Activated CD8-positive, alpha-beta T cell treated with anti-CD3 and anti-CD28 coated beads for 36 hours (primary cell): ENCODE measurements at regions not wholly inside any gene's neighbourhood (a gene's known extent, or its start where the extent isn't known, plus 50 kb on each side); places are given as distances from the start of the nearest gene placed in this dataset.
"Not testable (repeated sequence)": the region's sequence is repeated elsewhere in the genome, so short reads cannot be mapped to it uniquely, and the experiment has no call there.

Experiments used
- ATAC-seq: fragments of 200-7000 bp; cut with Tn5 transposase; one replicate; pipeline ENCODE4 v1.10.0; 2021; ENCODE audit warnings: mild to moderate bottlenecking, moderate library complexity
- CTCF ChIA-PET: fragments of 350-600 bp; sonication (Branson Sonifier 250); formaldehyde crosslinking; loops from one replicate; lab custom pipeline; 2021; ENCODE audit warnings: antibody characterized with exemption; lab: Charles Lee
- POLR2A ChIA-PET: fragments of 350-600 bp; sonication (Branson Sonifier 250); formaldehyde crosslinking; loops from one replicate; lab custom pipeline; 2021; ENCODE audit warnings: antibody characterized with exemption; lab: Charles Lee
- DNase-seq: peaks from one replicate; pipeline ENCODE4 v3.0.0-alpha.2; 2020
- H3K27ac Mint-ChIP-seq: one replicate; pipeline ENCODE4 v1.8.0; 2021; ENCODE audit warnings: mild to moderate bottlenecking, mixed read lengths
- H3K27me3 Mint-ChIP-seq: one replicate; pipeline ENCODE4 v1.8.0; 2021; ENCODE audit warnings: mixed read lengths
- H3K36me3 Mint-ChIP-seq: one replicate; pipeline ENCODE4 v1.8.0; 2021; ENCODE audit warnings: low read depth, mixed read lengths
- H3K4me1 Mint-ChIP-seq: one replicate; pipeline ENCODE4 v1.8.0; 2021; ENCODE audit warnings: low read depth, mixed read lengths
- H3K4me3 Mint-ChIP-seq: one replicate; pipeline ENCODE4 v1.8.0; 2021; ENCODE audit warnings: mild to moderate bottlenecking, moderate library complexity, mixed read lengths
- H3K9me3 Mint-ChIP-seq: one replicate; pipeline ENCODE4 v1.8.0; 2021; ENCODE audit warnings: mixed read lengths
- intact Hi-C: fragments of 100-400 bp; cut with micrococcal nuclease; formaldehyde crosslinking; loops from one replicate; pipeline ENCODE4 v1.10.0; 2022
- TF ChIP-seq, protein P1 (sequence below): fragments of 200-600 bp; IDR thresholded peaks from one replicate; pipeline ENCODE4 v1.8.0; 2022; ENCODE audit warnings: antibody characterized with exemption, mild to moderate bottlenecking

DNA sequence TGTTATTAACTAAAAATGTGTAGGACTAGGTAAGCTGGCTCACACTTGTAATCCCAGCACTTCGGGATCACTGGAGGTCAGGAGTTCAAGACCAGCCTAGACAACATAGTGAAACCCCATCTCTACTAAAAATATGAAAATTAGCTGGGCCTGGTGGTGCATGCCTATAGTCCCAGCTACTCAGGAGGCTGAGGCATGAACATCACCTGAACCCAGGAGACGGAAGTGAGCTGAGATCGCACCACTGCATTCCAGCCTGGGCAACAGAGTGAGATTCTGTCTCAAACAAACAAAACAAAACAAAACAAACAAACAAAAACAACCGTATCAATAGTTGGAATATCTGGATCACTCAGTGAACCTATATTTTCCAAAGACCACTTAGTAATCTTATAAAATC lies 4759.1 kb upstream of the OR11H1 start:
- H3K27me3 Mint-ChIP-seq, intact Hi-C loops, H3K4me3 Mint-ChIP-seq, H3K27ac Mint-ChIP-seq, CTCF ChIA-PET, H3K36me3 Mint-ChIP-seq, ATAC-seq, H3K4me1 Mint-ChIP-seq, DNase-seq, POLR2A ChIA-PET: not testable (repeated sequence)
- H3K9me3 Mint-ChIP-seq = peaks cover 25% of the 10 kb centered on the region

DNA sequence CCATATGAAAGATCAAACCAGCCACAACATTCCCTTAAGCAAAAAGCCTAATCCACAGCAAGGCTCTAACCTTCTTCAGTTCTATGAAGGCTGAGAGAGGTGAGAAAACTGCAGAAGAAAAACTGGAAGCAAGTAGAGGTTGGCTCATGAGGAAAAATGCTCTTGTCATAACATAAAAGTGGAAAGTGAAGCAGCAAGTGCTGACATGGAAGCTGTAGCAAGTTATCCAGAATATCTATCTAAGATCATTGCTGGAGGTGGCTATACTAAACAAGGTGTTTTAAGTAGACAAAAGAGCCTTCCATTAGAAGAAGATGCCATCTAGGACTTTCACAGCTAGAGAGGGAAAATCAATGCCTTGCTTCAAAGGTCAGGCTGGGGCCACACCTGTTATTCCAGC lies 4756.2 kb upstream of the OR11H1 start:
- intact Hi-C loops, H3K4me1 Mint-ChIP-seq, POLR2A ChIA-PET, ATAC-seq, DNase-seq, H3K4me3 Mint-ChIP-seq, H3K27ac Mint-ChIP-seq, CTCF ChIA-PET, H3K36me3 Mint-ChIP-seq, H3K27me3 Mint-ChIP-seq: not testable (repeated sequence)
- H3K9me3 Mint-ChIP-seq = peaks cover 26% of the 10 kb centered on the region

DNA sequence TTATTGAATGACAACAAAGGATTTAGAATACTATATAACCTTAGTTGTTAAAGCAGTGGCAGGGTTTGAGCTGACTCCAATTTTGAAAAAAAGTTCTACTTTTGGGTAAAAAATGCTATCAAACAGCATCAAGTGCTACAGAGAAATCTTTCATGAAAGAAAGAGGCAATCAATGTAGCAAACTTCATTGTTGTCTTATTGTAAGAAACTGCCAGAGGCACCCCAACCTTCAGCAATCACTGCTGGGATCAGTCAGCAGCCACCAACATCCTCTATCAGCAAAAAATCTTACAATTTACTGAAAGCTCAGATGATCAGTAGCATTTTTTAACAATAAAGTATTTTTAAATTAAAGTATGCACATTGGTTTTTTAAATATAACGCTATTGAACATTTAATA lies 4754.7 kb upstream of the OR11H1 start:
- DNase-seq, H3K27me3 Mint-ChIP-seq, H3K4me3 Mint-ChIP-seq, H3K36me3 Mint-ChIP-seq, intact Hi-C loops, POLR2A ChIA-PET, CTCF ChIA-PET, H3K27ac Mint-ChIP-seq, ATAC-seq, H3K4me1 Mint-ChIP-seq: not testable (repeated sequence)
- peaks cover 23% of the 10 kb centered on the region for H3K9me3 Mint-ChIP-seq

DNA sequence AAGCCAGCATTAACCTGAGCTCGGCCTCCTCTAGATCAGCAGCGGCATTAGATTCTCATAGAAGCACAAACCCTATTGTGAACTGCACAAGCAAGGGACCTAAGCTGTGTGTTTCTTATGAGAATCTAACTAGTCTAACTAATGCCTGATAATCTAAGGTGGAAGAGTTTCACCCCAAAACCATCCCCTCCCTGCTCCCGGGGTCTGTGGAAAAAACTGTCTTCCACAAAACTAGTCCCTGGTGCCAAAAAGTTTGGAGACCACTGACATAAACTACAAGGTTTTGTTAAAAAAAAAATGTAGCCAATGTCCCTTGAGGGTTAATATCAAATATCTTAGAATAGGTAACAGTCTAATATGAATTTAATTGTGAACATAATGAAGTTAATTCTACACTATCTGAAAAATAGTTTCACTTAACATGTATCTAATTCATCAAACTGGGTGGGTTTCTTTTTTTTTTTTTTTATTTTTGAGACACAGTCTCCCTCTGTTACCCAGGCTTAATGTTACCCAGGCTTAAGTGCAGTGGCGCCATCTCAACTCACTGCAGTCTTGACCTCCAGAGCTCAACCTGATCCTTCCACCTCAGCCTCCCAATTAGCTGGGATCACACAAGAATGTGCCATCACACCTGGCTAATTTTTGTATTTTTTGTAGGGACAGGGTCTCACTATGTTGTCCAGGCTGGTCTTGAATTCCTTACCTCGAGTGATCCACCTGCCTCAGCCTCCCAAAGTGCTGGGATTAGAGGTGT lies 4752.2 kb upstream of the OR11H1 start:
- peaks cover 32% of the 10 kb centered on the region for H3K9me3 Mint-ChIP-seq
- CTCF ChIA-PET, H3K4me1 Mint-ChIP-seq, H3K27ac Mint-ChIP-seq, DNase-seq, H3K27me3 Mint-ChIP-seq, POLR2A ChIA-PET, H3K36me3 Mint-ChIP-seq, intact Hi-C loops, H3K4me3 Mint-ChIP-seq, ATAC-seq: not testable (repeated sequence)

DNA sequence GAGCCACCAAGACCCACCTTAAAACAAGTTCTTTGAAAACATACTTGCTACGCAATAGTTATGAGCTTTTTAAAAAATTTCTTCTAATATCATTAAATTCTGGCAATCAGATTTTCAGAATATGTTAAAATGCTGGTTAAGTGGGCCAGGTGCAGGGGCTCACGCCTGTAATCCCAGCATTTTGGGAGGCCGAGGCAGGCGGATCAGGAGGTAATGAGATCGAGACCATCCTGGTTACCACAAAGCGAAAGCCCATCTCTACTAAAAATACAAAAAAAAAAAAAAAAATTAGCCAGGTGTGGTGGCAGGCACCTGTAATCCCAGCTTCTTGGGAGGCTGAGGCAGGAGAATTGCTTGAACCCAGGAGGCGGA lies 4751.6 kb upstream of the OR11H1 start:
- ATAC-seq, POLR2A ChIA-PET, H3K27me3 Mint-ChIP-seq, CTCF ChIA-PET, DNase-seq, H3K36me3 Mint-ChIP-seq, H3K4me1 Mint-ChIP-seq, H3K4me3 Mint-ChIP-seq, intact Hi-C loops, H3K27ac Mint-ChIP-seq: not testable (repeated sequence)
- H3K9me3 Mint-ChIP-seq = peaks cover 30% of the 10 kb centered on the region

DNA sequence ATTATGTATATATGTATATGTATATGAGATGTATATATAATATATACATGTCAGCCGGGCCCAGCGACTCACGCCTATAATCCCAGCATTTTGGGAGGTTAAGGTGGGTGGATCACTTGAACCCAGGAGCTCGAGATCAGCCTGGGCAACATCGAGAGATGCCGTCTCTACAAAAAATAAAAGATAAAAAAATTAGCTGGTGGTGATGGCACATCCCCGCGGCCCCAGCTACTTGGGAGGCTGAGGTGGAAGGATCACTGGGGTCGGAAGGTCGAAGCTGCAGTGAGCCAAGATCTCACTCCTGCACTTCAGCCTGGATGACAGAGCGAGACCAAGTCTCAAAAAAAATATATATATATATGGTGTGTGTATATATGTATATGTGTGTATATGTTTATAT lies 4750.3 kb upstream of the OR11H1 start:
- CTCF ChIA-PET, H3K4me3 Mint-ChIP-seq, H3K4me1 Mint-ChIP-seq, ATAC-seq, POLR2A ChIA-PET, H3K27me3 Mint-ChIP-seq, DNase-seq, H3K27ac Mint-ChIP-seq, H3K36me3 Mint-ChIP-seq, intact Hi-C loops: not testable (repeated sequence)
- peaks cover 34% of the 10 kb centered on the region for H3K9me3 Mint-ChIP-seq

DNA sequence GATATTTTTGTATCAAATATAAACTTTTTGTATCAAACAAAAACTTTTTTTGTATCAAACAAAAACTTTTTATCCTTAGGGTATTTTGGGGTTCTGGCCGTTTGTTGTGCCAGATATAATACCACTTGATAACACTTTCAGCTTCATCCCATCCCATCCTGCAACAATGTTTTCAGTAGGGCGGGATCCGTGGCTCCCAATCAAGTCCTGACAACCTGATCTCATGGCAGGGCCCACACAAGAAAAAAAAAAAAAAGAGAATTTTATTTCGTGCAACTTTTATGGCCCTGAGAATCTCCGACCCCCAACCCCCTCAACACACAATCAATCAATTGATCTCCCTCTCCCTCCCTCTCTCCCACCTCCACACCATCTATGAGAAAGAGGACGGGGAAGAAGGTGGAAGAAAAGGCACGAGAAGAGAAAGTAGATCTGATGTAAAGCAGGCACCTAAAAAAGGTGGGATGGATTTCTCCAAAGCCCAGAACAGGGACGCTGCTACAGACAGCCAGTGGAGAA lies 4749.6 kb upstream of the OR11H1 start:
- Mint-ChIP-seq H3K4me3 (no peak overlapping the region), H3K27me3 (no peaks in the 10 kb centered on the region), H3K27ac (no peak overlapping the region), H3K4me1 (no peaks in the 10 kb centered on the region), H3K36me3 (no peaks in the 10 kb centered on the region), H3K9me3 (peaks cover 36% of the 10 kb centered on the region)
- CTCF ChIA-PET = no interaction called here
- no peak for DNase-seq
- no peak for ATAC-seq
- intact Hi-C loops = no loop called here
- POLR2A ChIA-PET = no interaction called here
- TF ChIP-seq, protein P1, sequence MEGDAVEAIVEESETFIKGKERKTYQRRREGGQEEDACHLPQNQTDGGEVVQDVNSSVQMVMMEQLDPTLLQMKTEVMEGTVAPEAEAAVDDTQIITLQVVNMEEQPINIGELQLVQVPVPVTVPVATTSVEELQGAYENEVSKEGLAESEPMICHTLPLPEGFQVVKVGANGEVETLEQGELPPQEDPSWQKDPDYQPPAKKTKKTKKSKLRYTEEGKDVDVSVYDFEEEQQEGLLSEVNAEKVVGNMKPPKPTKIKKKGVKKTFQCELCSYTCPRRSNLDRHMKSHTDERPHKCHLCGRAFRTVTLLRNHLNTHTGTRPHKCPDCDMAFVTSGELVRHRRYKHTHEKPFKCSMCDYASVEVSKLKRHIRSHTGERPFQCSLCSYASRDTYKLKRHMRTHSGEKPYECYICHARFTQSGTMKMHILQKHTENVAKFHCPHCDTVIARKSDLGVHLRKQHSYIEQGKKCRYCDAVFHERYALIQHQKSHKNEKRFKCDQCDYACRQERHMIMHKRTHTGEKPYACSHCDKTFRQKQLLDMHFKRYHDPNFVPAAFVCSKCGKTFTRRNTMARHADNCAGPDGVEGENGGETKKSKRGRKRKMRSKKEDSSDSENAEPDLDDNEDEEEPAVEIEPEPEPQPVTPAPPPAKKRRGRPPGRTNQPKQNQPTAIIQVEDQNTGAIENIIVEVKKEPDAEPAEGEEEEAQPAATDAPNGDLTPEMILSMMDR = no peak

DNA sequence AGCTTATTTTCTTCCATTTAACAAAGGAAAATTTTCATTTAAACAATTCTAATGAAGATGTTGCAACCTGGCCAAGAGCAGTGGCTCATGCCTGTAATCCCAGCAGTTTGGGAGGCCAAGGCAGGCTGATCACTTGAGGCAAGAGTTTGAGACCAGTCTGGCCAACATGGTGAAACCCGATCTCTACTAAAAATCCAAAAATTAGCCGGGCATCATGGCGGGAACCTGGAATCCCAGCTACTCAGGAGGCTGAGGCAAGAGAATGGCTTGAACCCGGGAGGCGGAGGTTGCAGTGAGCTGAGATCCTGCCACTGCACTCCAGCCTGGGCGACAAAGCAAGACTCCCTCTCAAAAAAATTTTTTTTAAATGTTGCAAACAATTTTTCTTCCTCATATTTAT lies 4748.8 kb upstream of the OR11H1 start:
- DNase-seq, ATAC-seq, H3K36me3 Mint-ChIP-seq, POLR2A ChIA-PET, H3K27ac Mint-ChIP-seq, H3K4me3 Mint-ChIP-seq, H3K4me1 Mint-ChIP-seq, intact Hi-C loops, H3K27me3 Mint-ChIP-seq, CTCF ChIA-PET: not testable (repeated sequence)
- H3K9me3 Mint-ChIP-seq = peaks cover 40% of the 10 kb centered on the region
